PC-9 (cell line): ENCODE measurements at regions not wholly inside any gene's neighbourhood (a gene's known extent, or its start where the extent isn't known, plus 50 kb on each side); places are given as distances from the start of the nearest gene placed in this dataset.

Source experiments
- CTCF ChIP-seq: fragments of 200-600 bp; sonication (generic); conservative IDR thresholded peaks from 2 replicates; pipeline ENCODE4 v1.6.1; 2017; ENCODE audit warnings: mixed run types, antibody characterized with exemption, mild to moderate bottlenecking, moderate library complexity
- EZH2 ChIP-seq: fragments of 200-600 bp; sonication (generic); IDR thresholded peaks from 2 replicates; pipeline ENCODE4 v1.8.0; 2017; ENCODE audit warnings: antibody characterized with exemption, low read depth

GRCh38 chr4:81915430-81915829 is 443.7 kb upstream of the RASGEF1B start:
- TF ChIP-seq CTCF (no peak), EZH2 (no peak)
